ENCODE measurements at regions not wholly inside any gene's neighbourhood (a gene's known extent, or its start where the extent isn't known, plus 50 kb on each side); places are given as distances from the start of the nearest gene placed in this dataset.

DNA sequence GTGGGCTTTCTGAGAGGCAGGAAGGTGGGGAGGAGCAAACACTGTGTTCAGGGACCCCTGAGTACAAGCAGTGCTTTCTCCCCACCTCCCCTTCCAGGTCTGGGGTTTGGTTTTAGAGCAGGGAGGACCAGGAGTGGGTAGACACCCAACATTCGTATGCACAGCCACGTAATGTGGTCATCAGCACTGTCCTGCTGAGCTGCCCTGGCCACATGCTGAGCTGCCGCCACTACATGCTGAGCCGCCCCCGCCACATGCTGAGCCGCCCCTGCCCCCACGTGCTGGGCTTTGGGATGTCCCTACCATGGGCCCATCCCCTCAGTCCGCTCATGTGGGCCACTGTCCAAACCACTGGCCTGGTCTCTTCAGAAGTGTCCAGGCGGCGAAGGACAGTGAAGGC lies 214.9 kb upstream of the CST7 start:
- DNase-seq: no peak
- intact Hi-C loops (cut with micrococcal nuclease; ENCODE audit: unreplicated experiment): no loop called here
- Histone ChIP-seq H3K9me3 (ENCODE audit: insufficient read depth, low read depth) (no peaks in the 10 kb centered on the region), H3K4me3 (no peak overlapping the region), H3K79me2 (ENCODE audit: low read depth) (no peaks in the 10 kb centered on the region), H4K20me1 (ENCODE audit: insufficient read depth) (no peaks in the 10 kb centered on the region), H2AFZ (no peak overlapping the region), H3K9me2 (ENCODE audit: insufficient read depth) (no peaks in the 10 kb centered on the region), H3K27ac (no peak overlapping the region), H3K4me1 (replicated peaks; ENCODE audit: insufficient read depth) (no peaks in the 10 kb centered on the region), H3F3A (ENCODE audit: insufficient read depth, low read depth) (no peaks in the 10 kb centered on the region), H3K27me3 (ENCODE audit: insufficient read depth, low read depth) (no peaks in the 10 kb centered on the region), H3K36me3 (ENCODE audit: low read depth) (no peaks in the 10 kb centered on the region), H3K4me2 (no peak overlapping the region)
- TF ChIP-seq, protein P1, sequence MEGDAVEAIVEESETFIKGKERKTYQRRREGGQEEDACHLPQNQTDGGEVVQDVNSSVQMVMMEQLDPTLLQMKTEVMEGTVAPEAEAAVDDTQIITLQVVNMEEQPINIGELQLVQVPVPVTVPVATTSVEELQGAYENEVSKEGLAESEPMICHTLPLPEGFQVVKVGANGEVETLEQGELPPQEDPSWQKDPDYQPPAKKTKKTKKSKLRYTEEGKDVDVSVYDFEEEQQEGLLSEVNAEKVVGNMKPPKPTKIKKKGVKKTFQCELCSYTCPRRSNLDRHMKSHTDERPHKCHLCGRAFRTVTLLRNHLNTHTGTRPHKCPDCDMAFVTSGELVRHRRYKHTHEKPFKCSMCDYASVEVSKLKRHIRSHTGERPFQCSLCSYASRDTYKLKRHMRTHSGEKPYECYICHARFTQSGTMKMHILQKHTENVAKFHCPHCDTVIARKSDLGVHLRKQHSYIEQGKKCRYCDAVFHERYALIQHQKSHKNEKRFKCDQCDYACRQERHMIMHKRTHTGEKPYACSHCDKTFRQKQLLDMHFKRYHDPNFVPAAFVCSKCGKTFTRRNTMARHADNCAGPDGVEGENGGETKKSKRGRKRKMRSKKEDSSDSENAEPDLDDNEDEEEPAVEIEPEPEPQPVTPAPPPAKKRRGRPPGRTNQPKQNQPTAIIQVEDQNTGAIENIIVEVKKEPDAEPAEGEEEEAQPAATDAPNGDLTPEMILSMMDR (conservative IDR thresholded peaks at IDR 0.05): no peak
- no peak for TF ChIP-seq EZH2 (IDR thresholded peaks at IDR 0.05; ENCODE audit: low read depth)
- POLR2A ChIA-PET (ENCODE audit: unreplicated experiment): no interaction called here
- CTCF ChIA-PET: no interaction called here
- no TSS peak for BruUV-seq (replicated peaks)

DNA sequence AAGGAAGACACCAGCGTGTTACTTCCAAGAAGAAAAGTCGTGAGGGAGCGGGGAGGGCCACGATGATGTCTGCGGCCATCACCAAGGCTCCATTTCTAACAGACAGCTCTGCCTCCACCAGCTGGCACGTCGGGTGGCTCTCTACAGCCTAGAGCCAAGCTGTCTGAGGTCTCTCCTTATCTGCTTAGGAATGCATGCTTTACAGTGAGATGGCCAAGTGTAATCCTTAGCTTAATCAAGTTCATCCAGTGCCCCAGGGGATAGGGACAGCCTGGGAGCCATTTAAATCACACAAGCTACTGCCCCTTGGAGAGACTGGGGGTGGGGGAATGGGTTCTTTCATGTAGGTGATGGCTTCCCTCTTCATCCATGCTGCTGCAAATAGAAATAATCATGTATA lies 213.8 kb upstream of the CST7 start:
- Histone ChIP-seq H3K4me3 (no peak overlapping the region), H3K79me2 (ENCODE audit: low read depth) (no peaks in the 10 kb centered on the region), H2AFZ (no peak overlapping the region), H3K27ac (no peak overlapping the region), H3K4me2 (no peak overlapping the region), H3K4me1 (replicated peaks; ENCODE audit: insufficient read depth) (no peaks in the 10 kb centered on the region), H3K9me2 (ENCODE audit: insufficient read depth) (no peaks in the 10 kb centered on the region), H3K36me3 (ENCODE audit: low read depth) (no peaks in the 10 kb centered on the region), H3K9me3 (ENCODE audit: insufficient read depth, low read depth) (peaks cover 3% of the 10 kb centered on the region; the same call in 1 of the 2 replicates), H4K20me1 (ENCODE audit: insufficient read depth) (no peaks in the 10 kb centered on the region), H3K27me3 (ENCODE audit: insufficient read depth, low read depth) (no peaks in the 10 kb centered on the region), H3F3A (ENCODE audit: insufficient read depth, low read depth) (no peaks in the 10 kb centered on the region)
- ChIA-PET CTCF (no interaction called here), POLR2A (ENCODE audit: unreplicated experiment) (no interaction called here)
- no peak for DNase-seq
- TF ChIP-seq, protein P1 (conservative IDR thresholded peaks at IDR 0.05): no peak
- TF ChIP-seq EZH2 (IDR thresholded peaks at IDR 0.05; ENCODE audit: low read depth): no peak
- intact Hi-C loops (cut with micrococcal nuclease; ENCODE audit: unreplicated experiment): no loop called here
- no TSS peak for BruUV-seq (replicated peaks)

DNA sequence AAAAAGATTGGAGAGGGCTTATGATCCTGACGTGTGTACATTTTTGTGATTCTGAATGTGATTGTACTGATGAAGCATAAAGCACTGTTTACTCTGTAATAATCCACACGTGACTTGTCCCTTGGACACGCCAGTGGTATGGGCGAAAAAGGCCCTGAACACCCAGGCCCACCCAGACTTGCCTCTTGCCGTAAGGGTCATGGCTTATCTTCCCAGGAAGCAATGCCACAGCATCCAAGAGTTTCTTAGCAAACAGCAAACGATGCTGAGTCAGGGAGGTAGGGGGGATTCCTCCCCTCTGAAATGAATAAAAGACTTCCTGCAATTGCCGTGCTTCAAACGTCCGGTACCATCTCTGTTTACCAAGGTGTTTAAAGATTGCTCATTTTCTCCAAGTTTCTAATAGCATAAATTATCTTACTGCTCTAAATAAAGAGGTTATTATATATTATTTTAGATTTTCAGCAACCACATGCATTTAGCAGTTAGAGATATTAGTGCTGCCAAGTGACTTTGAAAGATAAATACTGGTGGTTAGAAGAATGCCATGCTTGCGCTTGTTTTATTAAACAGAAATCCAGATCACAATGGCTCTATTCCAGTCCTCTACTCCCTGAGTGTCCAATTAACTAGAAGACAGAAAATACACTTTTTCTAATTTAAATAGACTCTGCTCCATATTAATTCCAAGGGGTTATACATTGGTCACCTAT lies 212.8 kb upstream of the CST7 start:
- Histone ChIP-seq H3K27me3 (ENCODE audit: insufficient read depth, low read depth) (no peaks in the 10 kb centered on the region), H3K9me3 (ENCODE audit: insufficient read depth, low read depth) (peaks cover 4% of the 10 kb centered on the region; the same call in 1 of the 2 replicates), H4K20me1 (ENCODE audit: insufficient read depth) (no peaks in the 10 kb centered on the region), H3K36me3 (ENCODE audit: low read depth) (no peaks in the 10 kb centered on the region), H3K4me2 (no peak overlapping the region), H3F3A (ENCODE audit: insufficient read depth, low read depth) (no peaks in the 10 kb centered on the region), H3K4me3 (no peak overlapping the region), H3K9me2 (ENCODE audit: insufficient read depth) (no peaks in the 10 kb centered on the region), H3K79me2 (ENCODE audit: low read depth) (no peaks in the 10 kb centered on the region), H3K27ac (no peak overlapping the region), H2AFZ (no peak overlapping the region), H3K4me1 (replicated peaks; ENCODE audit: insufficient read depth) (no peaks in the 10 kb centered on the region)
- no peak for DNase-seq
- ChIA-PET POLR2A (ENCODE audit: unreplicated experiment) (interaction anchor here (0.6 kb wide), 1 partner anchor 258 kb away, joined by 4 read pairs; no protein-coding TSS in a partner anchor), CTCF (no interaction called here)
- no TSS peak for BruUV-seq (replicated peaks)
- TF ChIP-seq, protein P1 (conservative IDR thresholded peaks at IDR 0.05): no peak
- no peak for TF ChIP-seq EZH2 (IDR thresholded peaks at IDR 0.05; ENCODE audit: low read depth)
- intact Hi-C loops (cut with micrococcal nuclease; ENCODE audit: unreplicated experiment): no loop called here

Measured in PC-9 (cell line).